Colonic mucosa (tissue), 4 donors: ENCODE measurements at regions not wholly inside any gene's neighbourhood (a gene's known extent, or its start where the extent isn't known, plus 50 kb on each side); places are given as distances from the start of the nearest gene placed in this dataset.

Experiments
- DNase-seq: peaks from one replicate; pipeline ENCODE4 v3.0.0-alpha.2; 2020
- H3K27ac ChIP-seq: fragments of 200-600 bp; one replicate; pipeline ENCODE4 v1.8.0; 2021
- H3K27me3 ChIP-seq: fragments of 200-600 bp; one replicate; pipeline ENCODE4 v1.8.0; 2021
- H3K36me3 ChIP-seq: fragments of 200-600 bp; one replicate; pipeline ENCODE4 v1.8.0; 2021
- H3K4me1 ChIP-seq: fragments of 200-600 bp; one replicate; pipeline ENCODE4 v1.8.0; 2021; ENCODE audit warnings: mild to moderate bottlenecking
- H3K4me3 ChIP-seq: fragments of 200-600 bp; one replicate; pipeline ENCODE4 v1.8.0; 2021
- H3K9ac ChIP-seq, 2 donors: one replicate each; pipeline ENCODE4 v1.7.0; 2013; ENCODE audit warnings: control low read depth in 2 of 2, low read depth in 2 of 2, low read length in 2 of 2
- H3K9me3 ChIP-seq: fragments of 200-600 bp; one replicate; pipeline ENCODE4 v1.8.0; 2021
- CTCF ChIP-seq: fragments of 200-600 bp; IDR thresholded peaks from one replicate; pipeline ENCODE4 v1.8.0; 2022; ENCODE audit warnings: antibody characterized with exemption, mild to moderate bottlenecking
- intact Hi-C: fragments of 100-400 bp; cut with DNase I; formaldehyde crosslinking; loops from one replicate; pipeline ENCODE4 v1.14.1; 2022
- donor health status: healthy.
- donor health status: DM: no; HTN: no; CAD: no.
- donor health status: DM: no; HTN: no; CAD: no.

DNA sequence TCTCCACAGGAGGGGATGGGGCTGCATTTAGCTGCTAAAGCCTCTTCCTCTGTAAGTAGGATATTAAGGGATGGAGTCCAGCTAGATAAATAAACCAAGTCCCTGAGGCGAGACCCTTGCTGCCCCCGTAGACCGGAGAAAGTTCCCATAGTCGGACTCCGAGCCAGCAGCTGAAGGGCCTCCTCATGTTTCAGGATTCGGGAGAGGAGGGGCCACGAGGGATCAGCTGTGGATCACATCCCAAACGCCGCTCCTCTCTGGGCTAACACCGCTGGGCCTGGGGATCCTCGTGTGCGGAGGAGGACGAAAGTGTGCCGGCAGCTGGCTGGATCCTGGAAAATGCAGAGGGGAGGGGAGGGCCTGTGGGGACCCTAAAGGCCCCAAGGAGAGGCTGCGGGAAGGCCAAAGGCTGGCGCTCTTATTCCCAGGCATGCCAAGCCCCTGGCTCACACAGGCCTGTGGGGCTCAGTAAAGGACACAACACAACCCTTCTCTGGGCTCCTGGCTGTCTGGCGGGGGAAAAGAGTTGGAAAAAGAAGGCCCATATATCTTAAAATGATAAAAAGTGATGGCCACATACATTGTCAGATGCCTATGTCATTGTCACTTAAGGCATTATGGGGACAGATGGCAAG, 82.5 kb upstream of the TMEM72 start:
- H3K4me3 ChIP-seq = no peak overlapping the region
- TF ChIP-seq CTCF = no peak
- H3K36me3 ChIP-seq = no peaks in the 10 kb centered on the region
- H3K9ac ChIP-seq = no peak overlapping the region
- no peak overlapping the region for H3K27ac ChIP-seq
- no peaks in the 10 kb centered on the region for H3K27me3 ChIP-seq
- no peaks in the 10 kb centered on the region for H3K4me1 ChIP-seq
- no peaks in the 10 kb centered on the region for H3K9me3 ChIP-seq
- intact Hi-C loops = no loop called here
- no peak for DNase-seq

DNA sequence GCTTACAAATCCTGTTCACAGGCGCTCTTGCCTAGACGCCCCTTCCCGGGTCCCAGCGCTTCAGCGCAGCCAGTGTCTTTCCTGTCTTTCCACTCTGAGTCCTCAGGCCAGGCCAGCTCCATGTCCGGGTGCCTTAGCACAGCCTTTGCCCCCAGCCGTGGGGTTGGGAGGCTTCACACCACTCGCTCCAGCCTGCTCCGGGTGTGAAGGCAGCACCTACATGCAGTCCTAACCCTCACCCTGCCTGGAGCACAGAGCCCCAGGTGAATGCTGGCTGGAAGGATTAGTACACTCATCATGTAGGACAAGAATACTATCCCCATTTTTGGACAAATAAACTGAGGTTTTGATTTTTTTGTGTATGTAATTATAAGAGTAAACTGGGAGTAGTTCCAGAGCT, 81.7 kb upstream of the TMEM72 start:
- H3K27ac ChIP-seq = no peak overlapping the region
- no peaks in the 10 kb centered on the region for H3K4me1 ChIP-seq
- intact Hi-C loops = no loop called here
- H3K27me3 ChIP-seq = no peaks in the 10 kb centered on the region
- TF ChIP-seq CTCF = no peak
- H3K4me3 ChIP-seq = no peak overlapping the region
- no peak overlapping the region for H3K9ac ChIP-seq
- H3K36me3 ChIP-seq = no peaks in the 10 kb centered on the region
- no peaks in the 10 kb centered on the region for H3K9me3 ChIP-seq
- DNase-seq = no peak

DNA sequence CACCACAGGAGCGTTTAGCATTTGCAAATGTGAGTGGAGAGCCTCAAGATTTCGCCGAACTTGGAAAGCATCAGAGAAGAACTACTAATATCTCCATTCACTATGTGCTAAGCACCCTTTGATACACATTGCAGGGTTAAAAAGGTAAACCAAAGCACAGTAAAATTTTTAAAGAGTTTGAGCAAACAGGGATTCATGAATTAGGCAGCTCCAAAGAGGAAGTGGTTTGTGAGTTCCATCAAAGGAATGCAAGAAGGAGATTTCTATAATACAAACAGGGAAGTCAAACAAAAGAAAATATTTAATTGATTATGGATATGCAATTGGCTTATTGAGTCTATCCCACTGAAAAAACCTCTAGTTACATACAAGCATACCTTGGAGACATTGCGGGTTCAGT, 81.1 kb upstream of the TMEM72 start:
- Histone ChIP-seq H3K27me3 (no peaks in the 10 kb centered on the region), H3K27ac (no peak overlapping the region), H3K9ac (no peak overlapping the region), H3K9me3 (no peaks in the 10 kb centered on the region), H3K4me1 (no peaks in the 10 kb centered on the region), H3K4me3 (no peak overlapping the region), H3K36me3 (no peaks in the 10 kb centered on the region)
- intact Hi-C loops = no loop called here
- TF ChIP-seq CTCF = no peak
- DNase-seq = no peak

- H3K4me1 ChIP-seq = no peaks in the 10 kb centered on the region
- no peaks in the 10 kb centered on the region for H3K9me3 ChIP-seq
- H3K4me3 ChIP-seq = no peak overlapping the region
- no peak for DNase-seq
- no peak overlapping the region for H3K27ac ChIP-seq
- no peaks in the 10 kb centered on the region for H3K36me3 ChIP-seq
- intact Hi-C loops = no loop called here
- no peak overlapping the region for H3K9ac ChIP-seq
- TF ChIP-seq CTCF = no peak
- no peaks in the 10 kb centered on the region for H3K27me3 ChIP-seq
Measured at GRCh38 chr10:44831581-44831980, 79.6 kb upstream of the TMEM72 start.

GRCh38 chr10:44832595-44833390, 78.3 kb upstream of the TMEM72 start:
- no peak for TF ChIP-seq CTCF
- Histone ChIP-seq H3K4me1 (no peaks in the 10 kb centered on the region), H3K9ac (no peak overlapping the region), H3K27me3 (no peaks in the 10 kb centered on the region), H3K9me3 (no peaks in the 10 kb centered on the region), H3K4me3 (no peak overlapping the region), H3K36me3 (no peaks in the 10 kb centered on the region), H3K27ac (no peak overlapping the region)
- no peak for DNase-seq
- intact Hi-C loops = no loop called here
